HepG2 (cell line): ENCODE measurements at regions not wholly inside any gene's neighbourhood (a gene's known extent, or its start where the extent isn't known, plus 50 kb on each side); places are given as distances from the start of the nearest gene placed in this dataset.
"Not testable (repeated sequence)": the region's sequence is repeated elsewhere in the genome, so short reads cannot be mapped to it uniquely, and the experiment has no call there.

Experiments used
- ATAC-seq: fragments of 200-7000 bp; cut with Tn5 transposase; 3 replicates; pipeline ENCODE4 v1.9.1; 2020; ENCODE audit warnings: mild to moderate bottlenecking, moderate library complexity
- BruUV-seq: library from RNA; stranded (reverse); fragments of 400-500 nt; replicated peaks from 2 replicates; lab custom pipeline; 2021; lab: Mats Ljungman, UMichigan
- CTCF ChIA-PET: fragments of 300-600 bp; formaldehyde crosslinking; extraction: SDS; loops from one replicate; lab custom pipeline; 2021; ENCODE audit warnings: low total read pairs, inconsistent platforms, low intra/inter-chr PET ratio; lab: Yijun Ruan, JAX
- POLR2A ChIA-PET: fragments of 350-600 bp; sonication (Branson Sonifier 250); formaldehyde crosslinking; loops from one replicate; lab custom pipeline; 2020; ENCODE audit warnings: antibody characterized with exemption, inconsistent platforms; lab: Yijun Ruan, JAX
- DNase-seq: peaks from one replicate; pipeline ENCODE4 v3.0.0-alpha.2; 2015; ENCODE audit warnings: low spot score
- FAIRE-seq: peaks from 3 replicates; lab custom pipeline; 2011; peaks lifted over from hg19 to GRCh38; lab: Jason Lieb, UNC
- H2AFZ ChIP-seq: one replicate; pipeline ENCODE4 v1.6.1; 2011; ENCODE audit warnings: low read length, inconsistent platforms
- H3K27ac ChIP-seq: fragments of 300-600 bp; 3 replicates; pipeline ENCODE4 v1.8.0; 2011; ENCODE audit warnings: mixed run types, mild to moderate bottlenecking, mixed read lengths, low read length, inconsistent platforms; ENCODE audit not compliant: insufficient read depth; ENCODE audit errors: extremely low read length
- H3K27me3 ChIP-seq, 2 experiments: fragments of 200-600 bp in 1 of 2; 2 replicates in 1 of 2; 3 replicates in 1 of 2; pipeline versions ENCODE4 v1.6.0 to v1.8.0; 2011; ENCODE audit warnings: low read length in 2 of 2, mild to moderate bottlenecking in 2 of 2, moderate library complexity in 2 of 2, inconsistent platforms in 1 of 2; ENCODE audit not compliant: insufficient read depth in 2 of 2, control insufficient read depth in 1 of 2
- H3K36me3 ChIP-seq, 2 experiments: fragments of 200-600 bp in 1 of 2; replicated peaks in 1 of 2; 2 replicates in 1 of 2; 3 replicates in 1 of 2; pipeline versions ENCODE4 v1.5.1 to v1.8.0; 2011; ENCODE audit warnings: low read length in 2 of 2, inconsistent platforms in 1 of 2; ENCODE audit not compliant: insufficient read depth in 2 of 2, control insufficient read depth in 1 of 2
- H3K4me1 ChIP-seq: 2 replicates; pipeline ENCODE4 v1.5.1; 2012; ENCODE audit warnings: low read length, inconsistent platforms; ENCODE audit not compliant: insufficient read depth
- H3K4me2 ChIP-seq: 2 replicates; pipeline ENCODE4 v1.6.0; 2011; ENCODE audit warnings: low read depth, low read length, inconsistent platforms
- H3K4me3 ChIP-seq, 3 experiments: fragments of 200-600 bp in 1 of 3; sonication (generic), shearing (Covaris generic) in 1 of 3; replicated peaks in 1 of 3; 2 replicates each; pipeline ENCODE4 v1.5.1; 2011 to 2016; ENCODE audit warnings: low read length in 3 of 3, inconsistent platforms in 2 of 3, low read depth in 2 of 3, mild to moderate bottlenecking in 2 of 3, control low read depth in 1 of 3, mixed read lengths in 1 of 3; ENCODE audit not compliant: insufficient read depth in 1 of 3
- H3K79me2 ChIP-seq: one replicate; pipeline ENCODE4 v1.6.1; 2011; ENCODE audit warnings: low read length, inconsistent platforms; ENCODE audit not compliant: insufficient read depth
- H3K9ac ChIP-seq: 2 replicates; pipeline ENCODE4 v1.6.0; 2011; ENCODE audit warnings: mild to moderate bottlenecking, low read depth, low read length, inconsistent platforms; ENCODE audit not compliant: insufficient read depth
- H3K9me3 ChIP-seq: 2 replicates; pipeline ENCODE4 v1.5.1; 2012; ENCODE audit warnings: mild to moderate bottlenecking, low read length
- H4K20me1 ChIP-seq: 2 replicates; pipeline ENCODE4 v1.6.0; 2011; ENCODE audit warnings: inconsistent platforms, mild to moderate bottlenecking, low read length, moderate library complexity; ENCODE audit not compliant: insufficient read depth
- KIAA2018 ChIP-seq: sonication (generic); formaldehyde crosslinking; IDR thresholded peaks from 2 replicates; pipeline ENCODE4 v1.5.0; 2020; ENCODE audit warnings: mild to moderate bottlenecking, missing genetic modification reagents, borderline replicate concordance
- WGBS: methylation state at CpG from one replicate; pipeline ENCODE4 v1.1.6; 2017; ENCODE audit warnings: low lambda C conversion rate; 5-methylcytosine and 5-hydroxymethylcytosine counted together
- in situ Hi-C: cut with HindIII; loops from 2 replicates; pipeline ENCODE4 v1.10.0; 2017; ENCODE audit warnings: low pct_unique_long_range_greater_than_20kb; ENCODE audit not compliant: extremely low pct_ligation_motif_present
- intact Hi-C: fragments of 100-400 bp; cut with micrococcal nuclease; formaldehyde crosslinking; loops from one replicate; pipeline ENCODE4 v1.10.0; 2022; ENCODE audit not compliant: unreplicated experiment

- TF ChIP-seq KIAA2018 (CRISPR knock-in tag): no peak
Observed at GRCh38 chr3:106144030-106144429, 275.2 kb upstream of the CBLB start (continued).

- H3K4me2 ChIP-seq, H3K36me3 ChIP-seq, H4K20me1 ChIP-seq, CTCF ChIA-PET, DNase-seq, H3K4me3 ChIP-seq, H3K27ac ChIP-seq, BruUV-seq, H3K4me1 ChIP-seq, H3K79me2 ChIP-seq, FAIRE-seq, H3K9ac ChIP-seq, H3K9me3 ChIP-seq, in situ Hi-C loops, H2AFZ ChIP-seq, ATAC-seq, H3K27me3 ChIP-seq, POLR2A ChIA-PET, intact Hi-C loops: not testable (repeated sequence)
- WGBS: 34% methylated on average over 9 of the region's 28 CpGs
Observed at GRCh38 chr3:106148440-106149082, 279.7 kb upstream of the CBLB start.
